A549 (cell line): ENCODE measurements at regions not wholly inside any gene's neighbourhood (a gene's known extent, or its start where the extent isn't known, plus 50 kb on each side); places are given as distances from the start of the nearest gene placed in this dataset.

Source experiments
- ATAC-seq, 2 experiments: fragments of 200-7000 bp in 1 of 2; fragments of >200 bp in 1 of 2; cut with Nextera tagmentation in 1 of 2; cut with Tn5 transposase in 1 of 2; 3 replicates each; pipeline versions ENCODE4 v1.8.0 to v1.9.1; 2018 to 2020; ENCODE audit warnings: mild to moderate bottlenecking in 1 of 2, moderate library complexity in 1 of 2
- CTCF ChIA-PET: fragments of 300-600 bp; sonication (Branson Sonifier 250); formaldehyde crosslinking; extraction: SDS; loops from one replicate; lab custom pipeline; 2021; ENCODE audit warnings: antibody characterized with exemption, inconsistent platforms; lab: Yijun Ruan, JAX
- POLR2A ChIA-PET: fragments of 350-600 bp; formaldehyde crosslinking; extraction: SDS; loops from one replicate; lab custom pipeline; 2021; ENCODE audit warnings: antibody characterized with exemption, inconsistent platforms; lab: Yijun Ruan, JAX
- DNase-seq, 2 experiments: peaks; one replicate each; pipeline versions ENCODE4 v3.0.0 to v3.0.0-alpha.2; 2011 to 2016; ENCODE audit warnings: low read depth in 1 of 2, low spot score in 1 of 2
- FAIRE-seq: peaks from 2 replicates; lab custom pipeline; 2011; peaks lifted over from hg19 to GRCh38; lab: Jason Lieb, UNC
- H3K27ac ChIP-seq, 2 experiments: fragments of >200 bp; sonication (Bioruptor Twin); formaldehyde crosslinking; 3 replicates each; pipeline ENCODE4 v1.5.1; 2016 to 2017
- H3K4me1 ChIP-seq: fragments of >200 bp; sonication (Bioruptor Twin); formaldehyde crosslinking; 3 replicates; pipeline ENCODE4 v1.6.1; 2016
- H3K4me2 ChIP-seq: fragments of >200 bp; sonication (Bioruptor Twin); formaldehyde crosslinking; 3 replicates; pipeline ENCODE4 v1.6.1; 2016
- H3K4me3 ChIP-seq: fragments of >200 bp; sonication (Bioruptor Twin); formaldehyde crosslinking; 3 replicates; pipeline ENCODE4 v1.5.1; 2016
- H3K9me3 ChIP-seq: fragments of >200 bp; sonication (Bioruptor Twin); formaldehyde crosslinking; 3 replicates; pipeline ENCODE4 v1.6.1; 2016
- CBX8 ChIP-seq: fragments of 200-600 bp; sonication (generic); IDR thresholded peaks from 2 replicates; pipeline ENCODE4 v1.6.1; 2016
- CEBPB ChIP-seq, 2 experiments: fragments of >200 bp in 1 of 2; sonication (Bioruptor Twin) in 1 of 2; formaldehyde crosslinking in 1 of 2; IDR thresholded peaks; 2 replicates each; pipeline ENCODE4 v1.6.1; 2012 to 2016
- CHD2 ChIP-seq: fragments of 150-350 bp; IDR thresholded peaks from 2 replicates; pipeline ENCODE4 v1.6.1; 2014; ENCODE audit warnings: low read length; ENCODE audit not compliant: partially characterized antibody
- GATA3 ChIP-seq: IDR thresholded peaks from 2 replicates; pipeline ENCODE4 v1.6.1; 2012; ENCODE audit warnings: borderline replicate concordance
- HDAC2 ChIP-seq: fragments of 200-600 bp; sonication (generic); IDR thresholded peaks from 2 replicates; pipeline ENCODE4 v1.6.1; 2016
- HES2 ChIP-seq: fragments of >200 bp; sonication (Bioruptor Twin); formaldehyde crosslinking; IDR thresholded peaks from 2 replicates; pipeline ENCODE4 v1.6.1; 2016
- HEYL ChIP-seq: fragments of 250-450 bp; sonication (Bioruptor Pico); IDR thresholded peaks from 2 replicates; pipeline ENCODE4 v1.8.0; 2021; ENCODE audit warnings: mild to moderate bottlenecking, moderate library complexity
- HMGXB4 ChIP-seq: fragments of 250-450 bp; sonication (Bioruptor Pico); IDR thresholded peaks from 2 replicates; pipeline ENCODE4 v1.5.0; 2021; ENCODE audit warnings: mild to moderate bottlenecking, moderate library complexity, borderline replicate concordance
- HOXB13 ChIP-seq: fragments of 250-450 bp; sonication (Bioruptor Pico); IDR thresholded peaks from 2 replicates; pipeline ENCODE4 v1.5.0; 2020; ENCODE audit warnings: low read depth, mild to moderate bottlenecking, moderate library complexity
- HOXB5 ChIP-seq: fragments of 250-450 bp; sonication (Bioruptor Pico); IDR thresholded peaks from 2 replicates; pipeline ENCODE4 v1.5.0; 2020; ENCODE audit warnings: mild to moderate bottlenecking, moderate library complexity
- JUN ChIP-seq, 2 experiments: fragments of >200 bp; sonication (Bioruptor Twin); formaldehyde crosslinking; IDR thresholded peaks; 2 replicates in 1 of 2; 3 replicates in 1 of 2; pipeline ENCODE4 v1.6.1; 2016 to 2017
- KDM1A ChIP-seq: fragments of 200-600 bp; sonication (generic); IDR thresholded peaks from 2 replicates; pipeline ENCODE4 v1.6.1; 2016; ENCODE audit warnings: low read depth, mild to moderate bottlenecking
- MAX ChIP-seq: IDR thresholded peaks from 2 replicates; pipeline ENCODE4 v1.6.1; 2012
- MAZ ChIP-seq: fragments of 150-350 bp; IDR thresholded peaks from 2 replicates; pipeline ENCODE4 v1.6.1; 2014; ENCODE audit warnings: antibody characterized with exemption, low read depth, low read length, borderline replicate concordance
- MYC ChIP-seq: IDR thresholded peaks from 2 replicates; pipeline ENCODE4 v1.6.1; 2012; ENCODE audit warnings: mild to moderate bottlenecking, inconsistent platforms, low read length, improper control_type of control experiment, borderline replicate concordance
- NPAS2 ChIP-seq: fragments of 250-450 bp; sonication (Bioruptor Pico); IDR thresholded peaks from 2 replicates; pipeline ENCODE4 v1.8.0; 2022; ENCODE audit warnings: mild to moderate bottlenecking, moderate library complexity, borderline replicate concordance
- NR3C1 ChIP-seq: fragments of >200 bp; sonication (Bioruptor Twin); formaldehyde crosslinking; IDR thresholded peaks from 3 replicates; pipeline ENCODE4 v1.6.1; 2017
- PBX3 ChIP-seq: IDR thresholded peaks from 2 replicates; pipeline ENCODE4 v1.6.1; 2012
- PHF8 ChIP-seq: fragments of 200-600 bp; sonication (generic); IDR thresholded peaks from 2 replicates; pipeline ENCODE4 v1.6.1; 2016; ENCODE audit warnings: low read depth, mild to moderate bottlenecking, antibody characterized with exemption, moderate library complexity, borderline replicate concordance
- RARB ChIP-seq: fragments of 250-450 bp; sonication (Bioruptor Pico); IDR thresholded peaks from 2 replicates; pipeline ENCODE4 v1.8.0; 2021; ENCODE audit warnings: mild to moderate bottlenecking, moderate library complexity
- REST ChIP-seq: fragments of 200-600 bp; sonication (generic); IDR thresholded peaks from 2 replicates; pipeline ENCODE4 v1.6.1; 2016; ENCODE audit warnings: antibody characterized with exemption, mild to moderate bottlenecking, moderate library complexity
- RNF2 ChIP-seq: fragments of 200-600 bp; sonication (generic); IDR thresholded peaks from 2 replicates; pipeline ENCODE4 v1.6.1; 2016; ENCODE audit warnings: low read depth, mild to moderate bottlenecking, antibody characterized with exemption, moderate library complexity, borderline replicate concordance
- SMC3 ChIP-seq: fragments of >200 bp; sonication (Bioruptor Twin); formaldehyde crosslinking; IDR thresholded peaks from 3 replicates; pipeline ENCODE4 v1.6.1; 2018; ENCODE audit warnings: inconsistent platforms
- TFCP2L1 ChIP-seq: fragments of 250-450 bp; sonication (Bioruptor Pico); IDR thresholded peaks from 2 replicates; pipeline ENCODE4 v1.5.0; 2021; ENCODE audit warnings: mild to moderate bottlenecking
- TP53 ChIP-seq: fragments of 250-450 bp; sonication (Bioruptor Pico); IDR thresholded peaks from 2 replicates; pipeline ENCODE4 v1.5.0; 2021; ENCODE audit warnings: mild to moderate bottlenecking, moderate library complexity
- ZC3H11A ChIP-seq: fragments of 450-650 bp; IDR thresholded peaks from 2 replicates; pipeline ENCODE4 v1.6.1; 2014; ENCODE audit warnings: antibody characterized with exemption, mild to moderate bottlenecking
- WGBS: methylation state at CpG from one replicate; pipeline ENCODE4 v1.1.6; 2017; ENCODE audit errors: missing lambda C conversion rate; 5-methylcytosine and 5-hydroxymethylcytosine counted together

- ATAC-seq (no peak), FAIRE-seq (no peak), DNase-seq (no peak)
- Histone ChIP-seq H3K4me1 (no peaks in the 10 kb centered on the region), H3K4me2 (no peak overlapping the region), H3K4me3 (no peak overlapping the region), H3K27ac (no peak overlapping the region), H3K9me3 (peaks cover 10% of the 10 kb centered on the region; the same call in 2 of the 3 replicates)
- ChIA-PET POLR2A (no interaction called here), CTCF (no interaction called here)
- TF ChIP-seq MAZ = no peak
- no peak for TF ChIP-seq KDM1A
- TF ChIP-seq CHD2 = no peak
- no peak for TF ChIP-seq ZC3H11A
- no peak for TF ChIP-seq SMC3
- no peak for TF ChIP-seq HES2
- TF ChIP-seq MYC = no peak
- TF ChIP-seq NPAS2 (CRISPR knock-in tag) = no peak
- no peak for TF ChIP-seq HEYL (CRISPR knock-in tag)
- TF ChIP-seq HOXB13 (CRISPR knock-in tag) = no peak
- no peak for TF ChIP-seq JUN (IDR thresholded peaks at IDR 0.05)
- TF ChIP-seq TFCP2L1 (CRISPR knock-in tag) = no peak
- TF ChIP-seq CBX8 = no peak
- TF ChIP-seq MAX = no peak
- no peak for TF ChIP-seq CEBPB (IDR thresholded peaks at IDR 0.05)
- no peak for TF ChIP-seq GATA3
- TF ChIP-seq PHF8 = no peak
- no peak for TF ChIP-seq NR3C1
- TF ChIP-seq HMGXB4 = no peak
- WGBS = 6% methylated on average over 1 of the region's 1 CpG
Observed at GRCh38 chr15:49760749-49761148, 139.9 kb downstream of the DTWD1 start.

- no peaks in the 10 kb centered on the region for H3K9me3 ChIP-seq
- ChIA-PET POLR2A (no interaction called here), CTCF (no interaction called here)
- ATAC-seq = no peak
- DNase-seq = no peak
- H3K27ac ChIP-seq = no peak overlapping the region
- WGBS = 0% methylated on average over 1 of the region's 1 CpG
- H3K4me1 ChIP-seq = no peaks in the 10 kb centered on the region
- no peak for FAIRE-seq
- H3K4me2 ChIP-seq = no peak overlapping the region
- TF ChIP-seq HOXB5 (CRISPR knock-in tag) (no peak), RARB (no peak), RNF2 (no peak), TP53 (CRISPR knock-in tag) (no peak), HDAC2 (no peak), HES2 (no peak), MAZ (no peak), REST (no peak), PBX3 (no peak), CHD2 (no peak)
- H3K4me3 ChIP-seq = no peak overlapping the region
Observed at GRCh38 chr15:49769225-49769624, 148.4 kb downstream of the DTWD1 start.
